SK-N-SH (cell line): ENCODE measurements at regions not wholly inside any gene's neighbourhood (a gene's known extent, or its start where the extent isn't known, plus 50 kb on each side); places are given as distances from the start of the nearest gene placed in this dataset.

ENCODE experiments used
- CTCF ChIA-PET: fragments of 300-600, 350-600 bp; formaldehyde crosslinking; extraction: SDS; loops from one replicate; lab custom pipeline; 2021; lab: Yijun Ruan, JAX
- POLR2A ChIA-PET: fragments of 350-600 bp; sonication (Branson Sonifier 250); formaldehyde crosslinking; extraction: SDS; loops from one replicate; lab custom pipeline; 2020; ENCODE audit warnings: antibody characterized with exemption, inconsistent platforms; lab: Yijun Ruan, JAX
- DNase-seq: peaks from one replicate; pipeline ENCODE4 v3.0.0; 2012
- H2AFZ ChIP-seq: fragments of 200-600 bp; sonication (generic); 2 replicates; pipeline ENCODE4 v1.8.1; 2016; ENCODE audit warnings: antibody characterized with exemption, mild to moderate bottlenecking, low read depth
- H3F3A ChIP-seq: fragments of 200-600 bp; sonication (generic); replicated peaks from 2 replicates; pipeline ENCODE3; 2016; ENCODE audit warnings: antibody characterized with exemption, mild to moderate bottlenecking; ENCODE audit not compliant: insufficient read depth
- H3K27ac ChIP-seq, 2 experiments: fragments of 200-500 bp in 1 of 2; fragments of 200-600 bp in 1 of 2; sonication (Bioruptor generic) in 1 of 2; sonication (generic), shearing (Covaris generic) in 1 of 2; 2 replicates each; pipeline versions ENCODE4 v1.5.1 to v1.6.1; 2014 to 2016; ENCODE audit warnings: low read depth in 2 of 2, inconsistent platforms in 1 of 2, low read length in 1 of 2, mild to moderate bottlenecking in 1 of 2, mixed read lengths in 1 of 2
- H3K27me3 ChIP-seq: fragments of 200-600 bp; sonication (generic), shearing (Covaris generic); 2 replicates; pipeline ENCODE4 v1.6.1; 2016; ENCODE audit warnings: mixed run types; ENCODE audit not compliant: insufficient read depth
- H3K36me3 ChIP-seq, 2 experiments: fragments of 200-500 bp in 1 of 2; fragments of 200-600 bp in 1 of 2; sonication (Bioruptor generic) in 1 of 2; sonication (generic) in 1 of 2; replicated peaks in 1 of 2; 2 replicates each; pipeline versions ENCODE3 to v1.5.1; 2014 to 2016; ENCODE audit warnings: low read length in 1 of 2, mild to moderate bottlenecking in 1 of 2; ENCODE audit not compliant: insufficient read depth in 2 of 2, control insufficient read depth in 1 of 2
- H3K4me1 ChIP-seq, 2 experiments: fragments of 200-500 bp in 1 of 2; fragments of 200-600 bp in 1 of 2; sonication (Bioruptor generic) in 1 of 2; sonication (generic), shearing (Covaris generic) in 1 of 2; 2 replicates each; pipeline versions ENCODE4 v1.5.1 to v1.6.1; 2014 to 2016; ENCODE audit warnings: low read depth in 1 of 2, low read length in 1 of 2, mixed run types in 1 of 2; ENCODE audit not compliant: insufficient read depth in 2 of 2, control insufficient read depth in 1 of 2
- H3K4me2 ChIP-seq: fragments of 200-600 bp; sonication (generic), shearing (Covaris generic); 2 replicates; pipeline ENCODE4 v1.6.1; 2017; ENCODE audit warnings: mixed run types
- H3K4me3 ChIP-seq, 2 experiments: fragments of 200-500 bp in 1 of 2; fragments of 200-600 bp in 1 of 2; sonication (Bioruptor generic) in 1 of 2; sonication (generic), shearing (Covaris generic) in 1 of 2; 2 replicates each; pipeline versions ENCODE4 v1.5.1 to v1.8.1; 2014 to 2016; ENCODE audit warnings: low read depth in 2 of 2, inconsistent platforms in 1 of 2, low read length in 1 of 2, mild to moderate bottlenecking in 1 of 2, mixed read lengths in 1 of 2, moderate library complexity in 1 of 2
- H3K79me2 ChIP-seq: fragments of 200-600 bp; sonication (generic); 2 replicates; pipeline ENCODE4 v1.8.1; 2017; ENCODE audit warnings: mild to moderate bottlenecking; ENCODE audit not compliant: insufficient read depth
- H3K9ac ChIP-seq: fragments of 200-600 bp; sonication (generic); 2 replicates; pipeline ENCODE4 v1.6.1; 2017; ENCODE audit warnings: mixed run types
- H3K9me2 ChIP-seq: fragments of 200-600 bp; sonication (generic); 2 replicates; pipeline ENCODE4 v1.6.1; 2017; ENCODE audit warnings: mixed run types
- H3K9me3 ChIP-seq: fragments of 200-600 bp; sonication (generic); 2 replicates; pipeline ENCODE4 v1.6.1; 2017; ENCODE audit warnings: mixed run types, mild to moderate bottlenecking, moderate library complexity
- H4K20me1 ChIP-seq: fragments of 200-600 bp; sonication (generic); 2 replicates; pipeline ENCODE4 v1.6.1; 2017; ENCODE audit warnings: mild to moderate bottlenecking, mixed run types; ENCODE audit not compliant: insufficient read depth
- ELF1 ChIP-seq: IDR thresholded peaks from 2 replicates; pipeline ENCODE4 v1.4.0; 2012
- EZH2phosphoT487 ChIP-seq: fragments of 200-600 bp; sonication (generic); IDR thresholded peaks from 2 replicates; pipeline ENCODE4 v1.6.1; 2017; ENCODE audit warnings: low read depth, mixed run types, mild to moderate bottlenecking, antibody characterized with exemption, moderate library complexity, borderline replicate concordance
- FOSL2 ChIP-seq: IDR thresholded peaks from 2 replicates; pipeline ENCODE4 v1.4.0; 2012; ENCODE audit warnings: low read depth, mild to moderate bottlenecking, moderate library complexity, borderline replicate concordance
- FOXJ3 ChIP-seq: sonication (generic); formaldehyde crosslinking; IDR thresholded peaks from 2 replicates; pipeline ENCODE4 v1.5.1; 2020; ENCODE audit warnings: mild to moderate bottlenecking, missing genetic modification reagents
- FOXM1 ChIP-seq: IDR thresholded peaks from 2 replicates; pipeline ENCODE4 v1.4.0; 2012; ENCODE audit warnings: low read depth, mild to moderate bottlenecking
- IRF3 ChIP-seq: fragments of 150-350 bp; IDR thresholded peaks from 2 replicates; pipeline ENCODE4 v1.6.1; 2016; ENCODE audit warnings: mild to moderate bottlenecking, low read depth, low read length
- JUND ChIP-seq: IDR thresholded peaks from 2 replicates; pipeline ENCODE4 v1.4.0; 2012
- MAX ChIP-seq: IDR thresholded peaks from 2 replicates; pipeline ENCODE4 v1.4.0; 2012; ENCODE audit warnings: low read depth
- MEF2A ChIP-seq: IDR thresholded peaks from 2 replicates; pipeline ENCODE4 v1.4.0; 2012; ENCODE audit warnings: low read depth, borderline replicate concordance
- NFIC ChIP-seq: IDR thresholded peaks from 2 replicates; pipeline ENCODE4 v1.4.0; 2012; ENCODE audit warnings: borderline replicate concordance
- POLR2AphosphoS5 ChIP-seq: IDR thresholded peaks from 2 replicates; pipeline ENCODE4 v1.6.1; 2012; ENCODE audit warnings: low read depth, low read length
- RAD21 ChIP-seq: IDR thresholded peaks from 2 replicates; pipeline ENCODE4 v1.6.1; 2012; ENCODE audit warnings: mild to moderate bottlenecking, low read length
- REST ChIP-seq: IDR thresholded peaks from 2 replicates; pipeline ENCODE4 v1.6.1; 2012; ENCODE audit warnings: mild to moderate bottlenecking, low read depth, low read length, moderate library complexity
- RXRA ChIP-seq: IDR thresholded peaks from 2 replicates; pipeline ENCODE4 v1.4.0; 2012; ENCODE audit warnings: low read depth, mild to moderate bottlenecking, borderline replicate concordance
- SMC3 ChIP-seq: IDR thresholded peaks from 2 replicates; pipeline ENCODE4 v1.6.1; 2012; ENCODE audit warnings: low read depth, low read length, improper control_type of control experiment
- USF1 ChIP-seq: IDR thresholded peaks from 2 replicates; pipeline ENCODE4 v1.4.0; 2012; ENCODE audit warnings: low read depth, borderline replicate concordance
- USF2 ChIP-seq: fragments of 150-350 bp; IDR thresholded peaks from 2 replicates; pipeline ENCODE4 v1.6.1; 2017; ENCODE audit warnings: antibody characterized with exemption, low read length, low read depth, borderline replicate concordance
- YY1 ChIP-seq: IDR thresholded peaks from 2 replicates; pipeline ENCODE4 v1.4.0; 2012; ENCODE audit warnings: low read depth, mild to moderate bottlenecking
- ZBTB33 ChIP-seq: IDR thresholded peaks from 2 replicates; pipeline ENCODE4 v1.4.0; 2012; ENCODE audit warnings: low read depth, borderline replicate concordance
- WGBS: methylation state at CpG from one replicate; pipeline ENCODE4 v1.1.6; 2017; ENCODE audit warnings: low lambda C conversion rate; 5-methylcytosine and 5-hydroxymethylcytosine counted together
- TF ChIP-seq, protein P1 (sequence below): fragments of 200-600 bp; sonication (generic); IDR thresholded peaks from 2 replicates; pipeline ENCODE4 v1.6.1; 2017; ENCODE audit warnings: antibody characterized with exemption, mild to moderate bottlenecking, moderate library complexity

DNA sequence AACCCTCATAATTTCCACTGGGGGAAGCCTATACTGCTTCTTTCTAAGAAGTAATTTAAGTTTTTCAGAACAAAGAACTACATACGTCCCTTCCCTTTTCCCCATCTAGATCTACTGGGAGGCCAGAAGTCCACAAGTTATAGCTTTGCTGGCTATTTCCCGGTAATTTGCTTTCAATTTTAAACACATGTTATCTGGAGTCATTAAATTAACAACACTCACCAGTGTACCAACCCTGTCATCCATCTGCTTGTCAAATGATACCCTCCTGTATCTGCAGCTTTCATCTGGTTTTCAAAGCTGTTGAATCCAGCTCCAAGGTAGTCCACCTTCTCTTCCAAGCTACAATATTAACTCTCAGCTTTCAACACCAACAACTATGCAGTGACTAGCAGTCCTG is 466.7 kb upstream of the PKN2 start (continued):
- TF ChIP-seq USF1 (no peak), MAX (no peak)

DNA sequence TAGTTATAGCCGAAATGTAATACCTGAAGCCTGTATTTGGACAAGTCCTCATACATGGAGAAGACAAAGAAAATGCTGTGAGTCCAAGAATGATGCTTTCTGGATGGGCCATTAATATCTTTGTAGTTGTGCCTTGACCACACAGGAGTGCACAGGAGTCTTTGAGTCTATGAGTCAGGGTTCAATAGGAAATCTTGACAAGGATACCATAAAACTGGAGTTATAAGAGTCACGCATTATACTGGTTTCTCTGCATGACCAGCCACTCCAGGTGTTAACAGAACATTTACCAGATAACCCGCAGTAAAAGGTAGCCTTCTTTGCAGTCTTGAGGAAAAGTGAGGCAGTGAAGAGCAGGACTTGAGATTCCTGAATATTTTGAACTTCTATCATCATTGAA is 464.6 kb upstream of the PKN2 start:
- Histone ChIP-seq H3K27me3 (no peaks in the 10 kb centered on the region), H4K20me1 (no peaks in the 10 kb centered on the region), H3K36me3 (no peaks in the 10 kb centered on the region), H3K4me1 (no peaks in the 10 kb centered on the region; a peak in 1 of 4 replicates), H3K4me3 (no peak overlapping the region), H3K79me2 (no peaks in the 10 kb centered on the region), H3K4me2 (no peak overlapping the region), H3F3A (no peaks in the 10 kb centered on the region), H3K27ac (no peak overlapping the region), H2AFZ (no peak overlapping the region), H3K9me3 (no peaks in the 10 kb centered on the region), H3K9me2 (no peaks in the 10 kb centered on the region), H3K9ac (no peak overlapping the region)
- DNase-seq, result no peak
- ChIA-PET CTCF (no interaction called here), POLR2A (no interaction called here)
- no peak for TF ChIP-seq FOXM1
- no peak for TF ChIP-seq REST
- TF ChIP-seq RAD21, result no peak
- TF ChIP-seq ZBTB33, result no peak
- TF ChIP-seq, protein P1, sequence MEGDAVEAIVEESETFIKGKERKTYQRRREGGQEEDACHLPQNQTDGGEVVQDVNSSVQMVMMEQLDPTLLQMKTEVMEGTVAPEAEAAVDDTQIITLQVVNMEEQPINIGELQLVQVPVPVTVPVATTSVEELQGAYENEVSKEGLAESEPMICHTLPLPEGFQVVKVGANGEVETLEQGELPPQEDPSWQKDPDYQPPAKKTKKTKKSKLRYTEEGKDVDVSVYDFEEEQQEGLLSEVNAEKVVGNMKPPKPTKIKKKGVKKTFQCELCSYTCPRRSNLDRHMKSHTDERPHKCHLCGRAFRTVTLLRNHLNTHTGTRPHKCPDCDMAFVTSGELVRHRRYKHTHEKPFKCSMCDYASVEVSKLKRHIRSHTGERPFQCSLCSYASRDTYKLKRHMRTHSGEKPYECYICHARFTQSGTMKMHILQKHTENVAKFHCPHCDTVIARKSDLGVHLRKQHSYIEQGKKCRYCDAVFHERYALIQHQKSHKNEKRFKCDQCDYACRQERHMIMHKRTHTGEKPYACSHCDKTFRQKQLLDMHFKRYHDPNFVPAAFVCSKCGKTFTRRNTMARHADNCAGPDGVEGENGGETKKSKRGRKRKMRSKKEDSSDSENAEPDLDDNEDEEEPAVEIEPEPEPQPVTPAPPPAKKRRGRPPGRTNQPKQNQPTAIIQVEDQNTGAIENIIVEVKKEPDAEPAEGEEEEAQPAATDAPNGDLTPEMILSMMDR, result no peak
- TF ChIP-seq YY1, result no peak
- no peak for TF ChIP-seq ELF1
- no peak for TF ChIP-seq RXRA
- TF ChIP-seq FOSL2, result no peak
- TF ChIP-seq SMC3, result no peak
- TF ChIP-seq FOXJ3, result no peak
- no peak for TF ChIP-seq POLR2AphosphoS5
- TF ChIP-seq EZH2phosphoT487, result no peak
- no peak for TF ChIP-seq USF2
- no peak for TF ChIP-seq NFIC
- TF ChIP-seq IRF3, result no peak
- no peak for TF ChIP-seq JUND
- TF ChIP-seq MEF2A, result no peak
- WGBS, result 16% methylated on average over 3 of the region's 3 CpGs
